DOHH2 (cell line): ENCODE measurements at regions not wholly inside any gene's neighbourhood (a gene's known extent, or its start where the extent isn't known, plus 50 kb on each side); places are given as distances from the start of the nearest gene placed in this dataset.

Experiments used
- H3F3A ChIP-seq: fragments of 200-600 bp; sonication (generic), shearing (Covaris generic); 2 replicates; pipeline ENCODE4 v1.6.0; 2016; ENCODE audit warnings: antibody characterized with exemption, mild to moderate bottlenecking; ENCODE audit not compliant: control insufficient read depth, insufficient read depth
- H3K27ac ChIP-seq: fragments of 200-600 bp; sonication (generic); 2 replicates; pipeline ENCODE4 v1.5.1; 2014; ENCODE audit warnings: low read depth, mild to moderate bottlenecking, low read length, moderate library complexity
- H3K27me3 ChIP-seq: fragments of 200-600 bp; sonication (generic); 2 replicates; pipeline ENCODE4 v1.6.1; 2014; ENCODE audit warnings: mild to moderate bottlenecking, low read length, mixed read lengths; ENCODE audit not compliant: control insufficient read depth
- H3K36me3 ChIP-seq: fragments of 200-600 bp; sonication (generic); 2 replicates; pipeline ENCODE4 v1.6.1; 2014; ENCODE audit warnings: mild to moderate bottlenecking, low read length, moderate library complexity, mixed read lengths; ENCODE audit not compliant: control insufficient read depth
- H3K4me1 ChIP-seq: fragments of 200-600 bp; sonication (generic); 2 replicates; pipeline ENCODE4 v1.6.1; 2014; ENCODE audit warnings: mild to moderate bottlenecking, low read length, mixed read lengths; ENCODE audit not compliant: control insufficient read depth
- H3K4me2 ChIP-seq: fragments of 200-600 bp; sonication (generic); 2 replicates; pipeline ENCODE4 v1.6.0; 2014; ENCODE audit warnings: mild to moderate bottlenecking, low read length, moderate library complexity
- H3K4me3 ChIP-seq: fragments of 200-600 bp; sonication (generic); 2 replicates; pipeline ENCODE4 v1.5.1; 2014; ENCODE audit warnings: mild to moderate bottlenecking, low read length, mixed read lengths
- H3K79me2 ChIP-seq: fragments of 200-600 bp; sonication (generic); 2 replicates; pipeline ENCODE4 v1.6.1; 2014; ENCODE audit warnings: mild to moderate bottlenecking, low read length, mixed read lengths; ENCODE audit not compliant: control insufficient read depth
- H3K9me2 ChIP-seq: fragments of 200-600 bp; sonication (generic); replicated peaks from 2 replicates; pipeline ENCODE4 v1.6.1; 2014; ENCODE audit warnings: mild to moderate bottlenecking, low read length, mixed read lengths; ENCODE audit not compliant: control insufficient read depth
- H3K9me3 ChIP-seq: fragments of 200-600 bp; sonication (generic); 2 replicates; pipeline ENCODE4 v1.6.1; 2014; ENCODE audit warnings: antibody characterized with exemption, low read length, mixed read lengths; ENCODE audit not compliant: control insufficient read depth, insufficient read depth
- H4K20me1 ChIP-seq: fragments of 200-600 bp; sonication (generic); 2 replicates; pipeline ENCODE4 v1.6.0; 2014; ENCODE audit warnings: low read depth, mild to moderate bottlenecking, antibody characterized with exemption, low read length, moderate library complexity; ENCODE audit not compliant: control insufficient read depth, insufficient read depth
- EZH2phosphoT487 ChIP-seq: fragments of 200-600 bp; sonication (generic); IDR thresholded peaks from 2 replicates; pipeline ENCODE4 v1.6.1; 2017; ENCODE audit warnings: borderline replicate concordance, mild to moderate bottlenecking, antibody characterized with exemption, low read length, moderate library complexity, mixed read lengths
- TF ChIP-seq, protein P1 (sequence below): fragments of 200-600 bp; sonication (generic); IDR thresholded peaks from one replicate; pipeline ENCODE4 v1.5.1; 2014; ENCODE audit warnings: antibody characterized with exemption, mild to moderate bottlenecking, low read depth, low read length; ENCODE audit not compliant: poor library complexity, severe bottlenecking

DNA sequence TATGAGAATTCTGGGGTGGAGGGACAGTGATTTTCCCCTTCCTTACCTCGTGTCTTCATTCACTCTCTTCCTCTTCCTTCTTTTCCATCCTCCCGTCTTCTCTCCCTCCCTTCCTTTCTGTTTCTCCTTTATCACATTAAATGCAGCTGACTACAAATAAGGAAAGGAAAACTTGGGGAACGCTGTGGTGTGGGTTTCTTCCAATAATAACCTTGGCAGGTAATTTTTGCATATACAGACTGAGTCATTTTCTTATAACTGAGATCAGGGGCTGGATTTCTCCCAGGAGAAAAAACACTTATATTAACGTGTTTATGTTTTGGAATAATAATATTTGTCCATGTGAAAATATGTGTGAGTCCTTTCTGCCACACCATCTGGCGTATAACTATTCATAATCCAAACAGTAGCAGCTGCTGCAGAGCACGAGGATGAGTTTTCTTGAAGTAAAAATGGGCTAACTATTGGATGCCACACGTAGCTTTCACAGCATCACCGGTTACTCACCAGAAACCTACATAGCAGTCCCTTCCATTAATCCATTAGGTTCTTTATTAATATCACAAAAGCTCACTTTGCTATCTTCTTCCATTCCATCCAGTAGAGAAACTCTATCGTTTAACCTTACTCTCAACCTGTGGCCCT is 139.2 kb upstream of the SASH1 start:
- no peaks in the 10 kb centered on the region for H3K9me3 ChIP-seq
- H4K20me1 ChIP-seq = peaks cover 8% of the 10 kb centered on the region; the same call in 1 of the 2 replicates
- H3K9me2 ChIP-seq = no peaks in the 10 kb centered on the region
- H3K79me2 ChIP-seq = no peaks in the 10 kb centered on the region
- H3K27ac ChIP-seq = no peak overlapping the region
- no peak overlapping the region for H3K4me2 ChIP-seq
- peaks cover 12% of the 10 kb centered on the region for H3K4me1 ChIP-seq
- H3K27me3 ChIP-seq = peaks cover 75% of the 10 kb centered on the region
- TF ChIP-seq, protein P1, sequence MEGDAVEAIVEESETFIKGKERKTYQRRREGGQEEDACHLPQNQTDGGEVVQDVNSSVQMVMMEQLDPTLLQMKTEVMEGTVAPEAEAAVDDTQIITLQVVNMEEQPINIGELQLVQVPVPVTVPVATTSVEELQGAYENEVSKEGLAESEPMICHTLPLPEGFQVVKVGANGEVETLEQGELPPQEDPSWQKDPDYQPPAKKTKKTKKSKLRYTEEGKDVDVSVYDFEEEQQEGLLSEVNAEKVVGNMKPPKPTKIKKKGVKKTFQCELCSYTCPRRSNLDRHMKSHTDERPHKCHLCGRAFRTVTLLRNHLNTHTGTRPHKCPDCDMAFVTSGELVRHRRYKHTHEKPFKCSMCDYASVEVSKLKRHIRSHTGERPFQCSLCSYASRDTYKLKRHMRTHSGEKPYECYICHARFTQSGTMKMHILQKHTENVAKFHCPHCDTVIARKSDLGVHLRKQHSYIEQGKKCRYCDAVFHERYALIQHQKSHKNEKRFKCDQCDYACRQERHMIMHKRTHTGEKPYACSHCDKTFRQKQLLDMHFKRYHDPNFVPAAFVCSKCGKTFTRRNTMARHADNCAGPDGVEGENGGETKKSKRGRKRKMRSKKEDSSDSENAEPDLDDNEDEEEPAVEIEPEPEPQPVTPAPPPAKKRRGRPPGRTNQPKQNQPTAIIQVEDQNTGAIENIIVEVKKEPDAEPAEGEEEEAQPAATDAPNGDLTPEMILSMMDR = no peak
- TF ChIP-seq EZH2phosphoT487 = no peak
- H3K36me3 ChIP-seq = no peaks in the 10 kb centered on the region
- H3K4me3 ChIP-seq = no peak overlapping the region
- no peaks in the 10 kb centered on the region for H3F3A ChIP-seq

GRCh38 chr6:148203970-148204369 is 138.7 kb upstream of the SASH1 start:
- peaks cover 8% of the 10 kb centered on the region; the same call in 1 of the 2 replicates for H4K20me1 ChIP-seq
- no peak overlapping the region for H3K4me3 ChIP-seq
- H3K4me1 ChIP-seq = peaks cover 12% of the 10 kb centered on the region

DNA sequence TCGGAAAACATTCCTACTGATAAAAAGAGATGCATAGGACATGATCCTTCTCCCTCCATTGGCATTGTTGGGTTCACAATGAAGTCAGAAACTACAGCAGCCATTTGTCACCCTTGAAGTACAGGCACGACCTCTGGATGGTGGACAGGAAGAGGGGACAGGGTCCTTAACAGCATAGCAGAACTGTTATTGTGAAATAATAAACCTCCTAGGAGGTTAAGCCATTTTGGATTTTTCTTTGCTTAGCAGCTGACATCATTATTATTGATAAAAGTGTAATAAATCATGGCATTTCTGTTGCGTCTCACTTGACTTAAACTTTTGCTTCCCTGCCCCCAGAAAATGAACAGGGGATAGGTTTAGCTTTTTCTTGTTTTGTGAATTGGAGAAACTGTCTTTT is 134.3 kb upstream of the SASH1 start:
- peaks cover 12% of the 10 kb centered on the region for H3K4me1 ChIP-seq
- no peak overlapping the region for H3K27ac ChIP-seq
- no peak overlapping the region for H3K4me3 ChIP-seq
- TF ChIP-seq EZH2phosphoT487 = no peak
- TF ChIP-seq, protein P1 = no peak
- no peaks in the 10 kb centered on the region for H3K36me3 ChIP-seq
- H3K9me3 ChIP-seq = no peaks in the 10 kb centered on the region
- H3F3A ChIP-seq = no peaks in the 10 kb centered on the region
- H4K20me1 ChIP-seq = peaks cover 8% of the 10 kb centered on the region; the same call in 1 of the 2 replicates
- H3K27me3 ChIP-seq = peaks cover 74% of the 10 kb centered on the region
- no peak overlapping the region for H3K4me2 ChIP-seq
- H3K9me2 ChIP-seq = no peaks in the 10 kb centered on the region
- no peaks in the 10 kb centered on the region for H3K79me2 ChIP-seq

More at GRCh38 chr6:148203970-148204369, 138.7 kb upstream of the SASH1 start:
- Histone ChIP-seq H3F3A (no peaks in the 10 kb centered on the region), H3K4me2 (no peak overlapping the region), H3K9me2 (no peaks in the 10 kb centered on the region), H3K27ac (no peak overlapping the region), H3K36me3 (no peaks in the 10 kb centered on the region), H3K9me3 (no peaks in the 10 kb centered on the region), H3K27me3 (peaks cover 80% of the 10 kb centered on the region), H3K79me2 (no peaks in the 10 kb centered on the region)
- no peak for TF ChIP-seq EZH2phosphoT487
- TF ChIP-seq, protein P1 = no peak
